Breast epithelium (tissue), 3 donors: ENCODE measurements at regions not wholly inside any gene's neighbourhood (a gene's known extent, or its start where the extent isn't known, plus 50 kb on each side); places are given as distances from the start of the nearest gene placed in this dataset.

Experiments
- CTCF ChIP-seq, 3 donors: fragments of 450-650 bp; IDR thresholded peaks; one replicate each; pipeline ENCODE4 v1.5.1; 2016 to 2017; ENCODE audit warnings: antibody characterized with exemption in 3 of 3, mild to moderate bottlenecking in 3 of 3, moderate library complexity in 3 of 3
- POLR2A ChIP-seq: fragments of 450-650 bp; IDR thresholded peaks from one replicate; pipeline ENCODE4 v1.6.1; 2016; ENCODE audit warnings: antibody characterized with exemption, mild to moderate bottlenecking, moderate library complexity

- TF ChIP-seq CTCF (IDR thresholded peaks at IDR 0.05): no peak
- TF ChIP-seq POLR2A: no peak
Measured at GRCh38 chr2:95700519-95700918, 108.7 kb downstream of the TRIM43 start.
